ENCODE measurements at regions not wholly inside any gene's neighbourhood (a gene's known extent, or its start where the extent isn't known, plus 50 kb on each side); places are given as distances from the start of the nearest gene placed in this dataset.
"Not testable (repeated sequence)": the region's sequence is repeated elsewhere in the genome, so short reads cannot be mapped to it uniquely, and the experiment has no call there.

DNA sequence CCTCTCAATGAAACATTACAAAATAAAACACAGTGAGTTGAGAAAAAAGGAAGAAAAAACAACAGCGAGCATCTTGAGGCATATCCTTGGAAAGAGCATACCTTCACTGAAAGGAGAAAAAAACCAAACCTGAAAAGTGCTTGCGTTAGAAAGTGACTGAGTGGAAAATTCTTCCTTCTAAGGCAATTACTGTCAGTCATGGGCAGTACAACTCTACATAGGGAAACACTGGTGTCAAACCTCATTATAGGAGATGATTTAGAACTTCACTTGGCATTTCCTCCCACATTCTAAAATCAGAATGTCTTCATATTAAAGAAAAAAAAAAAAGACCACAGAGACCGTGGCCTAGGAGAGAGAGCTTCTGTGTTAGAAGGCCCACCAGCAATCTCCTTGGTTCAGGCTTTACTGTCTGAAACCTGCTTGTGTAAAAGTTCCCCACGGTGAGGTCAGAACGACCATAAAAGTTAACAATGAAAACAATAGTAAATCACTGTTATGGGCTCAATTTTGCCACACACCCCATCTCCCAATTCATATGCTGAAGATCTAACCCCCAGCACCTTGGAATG is 91.1 kb upstream of the CRY1 start:
- no peak overlapping the region for H3K4me3 ChIP-seq (ENCODE audit: control insufficient read depth, low read depth, low read length)
- TF ChIP-seq, protein P1, sequence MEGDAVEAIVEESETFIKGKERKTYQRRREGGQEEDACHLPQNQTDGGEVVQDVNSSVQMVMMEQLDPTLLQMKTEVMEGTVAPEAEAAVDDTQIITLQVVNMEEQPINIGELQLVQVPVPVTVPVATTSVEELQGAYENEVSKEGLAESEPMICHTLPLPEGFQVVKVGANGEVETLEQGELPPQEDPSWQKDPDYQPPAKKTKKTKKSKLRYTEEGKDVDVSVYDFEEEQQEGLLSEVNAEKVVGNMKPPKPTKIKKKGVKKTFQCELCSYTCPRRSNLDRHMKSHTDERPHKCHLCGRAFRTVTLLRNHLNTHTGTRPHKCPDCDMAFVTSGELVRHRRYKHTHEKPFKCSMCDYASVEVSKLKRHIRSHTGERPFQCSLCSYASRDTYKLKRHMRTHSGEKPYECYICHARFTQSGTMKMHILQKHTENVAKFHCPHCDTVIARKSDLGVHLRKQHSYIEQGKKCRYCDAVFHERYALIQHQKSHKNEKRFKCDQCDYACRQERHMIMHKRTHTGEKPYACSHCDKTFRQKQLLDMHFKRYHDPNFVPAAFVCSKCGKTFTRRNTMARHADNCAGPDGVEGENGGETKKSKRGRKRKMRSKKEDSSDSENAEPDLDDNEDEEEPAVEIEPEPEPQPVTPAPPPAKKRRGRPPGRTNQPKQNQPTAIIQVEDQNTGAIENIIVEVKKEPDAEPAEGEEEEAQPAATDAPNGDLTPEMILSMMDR (IDR thresholded peaks at IDR 0.05; ENCODE audit: control insufficient read depth, insufficient read depth, low read depth, low read length, missing control alignments), result no peak
- DNase-seq (ENCODE audit: low read depth), result no peak

DNA sequence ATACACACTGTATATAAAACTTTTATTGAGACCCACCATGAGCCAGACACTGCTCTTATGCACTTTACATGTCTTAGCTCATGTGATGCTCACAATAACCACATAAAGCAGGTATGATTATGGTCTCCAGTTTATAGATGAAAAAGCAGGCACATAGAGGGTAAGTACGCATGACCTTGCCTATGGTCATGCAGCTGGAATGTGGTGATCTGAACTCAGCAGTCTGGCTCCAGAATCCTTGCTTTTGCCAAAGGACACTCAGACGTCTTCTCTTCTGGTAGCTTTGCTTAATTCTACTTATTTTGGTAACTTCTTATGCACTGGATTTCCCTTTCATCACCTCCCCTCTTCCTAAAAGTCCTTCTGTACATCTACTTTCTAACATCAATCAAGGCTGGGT is 103.3 kb upstream of the CRY1 start:
- H3K4me3 ChIP-seq (ENCODE audit: control insufficient read depth, low read depth, low read length), result no peak overlapping the region
- DNase-seq (ENCODE audit: low read depth), result no peak
- TF ChIP-seq, protein P1 (IDR thresholded peaks at IDR 0.05; ENCODE audit: control insufficient read depth, insufficient read depth, low read depth, low read length, missing control alignments), result no peak

DNA sequence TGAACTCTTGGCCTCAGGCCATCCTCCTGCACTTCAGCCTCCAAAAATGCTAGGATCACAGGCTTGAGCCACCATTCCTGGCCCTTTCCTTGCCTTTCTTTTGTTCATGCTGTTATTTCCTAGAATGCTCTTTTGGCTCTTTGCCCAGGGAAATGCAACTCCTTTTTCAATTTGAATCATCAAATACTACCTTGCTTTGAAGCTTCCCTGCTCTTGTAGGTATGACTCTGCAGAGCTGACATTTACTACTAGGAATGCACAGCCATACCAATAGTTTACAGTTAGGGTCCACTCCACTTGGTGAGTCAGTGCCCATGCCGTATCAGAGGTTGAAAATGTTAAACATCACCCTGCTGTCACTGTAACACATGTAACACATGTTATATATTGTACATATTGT is 107.0 kb upstream of the CRY1 start:
- no peak for DNase-seq (ENCODE audit: low read depth)
- TF ChIP-seq, protein P1 (IDR thresholded peaks at IDR 0.05; ENCODE audit: control insufficient read depth, insufficient read depth, low read depth, low read length, missing control alignments), result no peak

DNA sequence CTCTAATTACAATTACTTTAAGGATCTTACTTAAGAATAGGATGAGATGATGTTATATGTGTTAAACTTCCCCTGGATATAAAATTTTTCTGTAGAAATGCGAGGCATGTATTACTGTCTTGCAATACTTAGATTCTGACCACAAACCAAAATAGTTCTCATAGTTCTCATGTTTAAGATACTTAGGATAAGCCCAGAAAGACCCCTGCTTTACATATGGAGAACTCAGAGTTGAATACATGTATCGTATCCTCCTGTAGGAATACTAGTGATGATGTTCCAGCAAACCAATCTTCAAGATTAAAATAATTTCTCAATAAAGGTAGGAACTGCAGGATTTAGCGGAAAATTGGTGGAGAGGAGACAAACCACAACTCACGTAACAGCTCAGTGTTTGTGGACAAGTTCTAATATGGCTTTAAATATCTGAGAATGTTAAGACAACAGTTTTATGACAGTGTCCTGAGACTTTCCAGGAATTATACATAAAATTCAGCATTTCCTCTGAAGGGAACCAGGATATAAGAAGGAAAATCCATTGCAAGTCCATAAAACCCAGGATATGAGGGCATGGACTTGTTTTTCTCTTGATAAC is 114.7 kb upstream of the CRY1 start:
- no peak overlapping the region for H3K4me3 ChIP-seq (ENCODE audit: control insufficient read depth, low read depth, low read length)
- TF ChIP-seq, protein P1 (IDR thresholded peaks at IDR 0.05; ENCODE audit: control insufficient read depth, insufficient read depth, low read depth, low read length, missing control alignments), result no peak
- no peak for DNase-seq (ENCODE audit: low read depth)

More for the DNA sequence above, 107.0 kb upstream of the CRY1 start:
- no peak overlapping the region for H3K4me3 ChIP-seq (ENCODE audit: control insufficient read depth, low read depth, low read length)

DNA sequence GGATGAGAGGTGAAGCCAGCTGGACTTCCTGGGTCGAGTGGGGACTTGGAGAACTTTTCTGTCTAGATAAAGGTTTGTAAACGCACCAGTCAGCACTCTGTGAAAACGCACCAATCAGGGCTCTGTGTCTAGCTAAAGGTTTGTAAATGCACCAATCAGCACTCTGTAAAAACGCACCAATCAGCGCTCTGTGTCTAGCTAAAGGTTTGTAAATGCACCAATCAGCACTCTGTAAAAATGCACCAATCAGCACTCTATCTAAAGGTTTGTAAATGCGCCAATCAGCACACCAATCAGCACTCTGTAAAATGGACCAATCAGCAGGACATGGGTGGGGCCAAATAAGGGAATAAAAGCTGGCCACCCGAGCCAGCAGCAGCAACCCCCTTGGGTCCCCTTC is 116.4 kb upstream of the CRY1 start:
- not testable (repeated sequence) for H3K4me3 ChIP-seq (ENCODE audit: control insufficient read depth, low read depth, low read length); DNase-seq (ENCODE audit: low read depth)

DNA sequence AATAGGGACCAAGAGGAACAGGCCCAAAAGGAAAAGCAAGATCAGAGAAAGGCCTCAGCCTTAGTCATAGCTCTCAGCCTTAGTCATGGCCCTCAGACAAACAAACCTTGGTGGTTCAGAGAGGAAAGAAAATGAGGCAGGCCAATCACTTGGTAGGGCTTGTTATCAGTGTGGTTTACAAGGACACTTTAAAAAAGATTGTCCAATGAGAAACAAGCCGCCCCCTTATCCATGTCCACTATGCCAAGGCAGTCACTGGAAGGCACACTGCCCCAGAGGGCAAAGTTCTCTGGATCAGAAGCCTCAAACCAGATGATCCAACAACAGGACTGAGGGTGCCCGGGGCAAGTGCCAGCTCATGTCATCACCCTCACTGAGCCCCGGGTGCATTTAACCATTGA is 121.0 kb upstream of the CRY1 start:
- DNase-seq (ENCODE audit: low read depth); H3K4me3 ChIP-seq (ENCODE audit: control insufficient read depth, low read depth, low read length): not testable (repeated sequence)

DNA sequence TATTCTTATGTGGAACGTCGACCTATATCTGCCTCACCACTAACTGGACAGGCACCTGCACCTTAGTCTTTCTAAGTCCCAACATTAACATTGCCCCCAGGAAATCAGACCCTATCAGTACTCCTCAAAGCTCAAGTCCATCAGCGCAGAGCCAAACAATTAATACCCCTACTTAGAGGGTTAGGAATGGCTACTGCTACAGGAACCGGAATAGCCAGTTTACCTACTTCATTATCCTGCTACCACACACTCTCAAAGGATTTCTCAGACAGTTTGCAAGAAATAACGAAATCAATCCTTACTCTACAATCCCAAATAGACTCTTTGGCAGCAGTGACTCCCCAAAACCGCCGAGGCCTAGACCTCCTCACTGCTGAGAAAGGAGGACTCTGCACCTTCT is 123.1 kb upstream of the CRY1 start:
- not testable (repeated sequence) for DNase-seq (ENCODE audit: low read depth)

DNA sequence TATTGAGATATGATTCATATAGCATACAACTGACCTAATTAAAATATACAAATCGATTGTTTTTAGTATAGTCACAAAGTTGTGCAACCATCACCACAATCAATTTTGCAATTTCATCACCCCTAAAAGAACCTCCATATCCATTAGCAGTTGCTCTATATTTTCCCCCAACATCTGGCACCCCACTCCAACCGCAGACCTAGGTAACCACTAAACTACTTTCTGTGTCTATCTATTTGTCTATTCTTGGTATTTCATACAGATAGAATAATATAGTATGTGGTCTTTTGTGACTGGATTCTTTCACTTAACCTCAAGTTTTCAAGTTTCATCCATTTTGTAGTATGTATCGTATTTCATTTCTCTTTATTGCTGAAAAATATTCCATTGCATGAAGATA is 126.0 kb upstream of the CRY1 start:
- DNase-seq (ENCODE audit: low read depth), result no peak
- no peak overlapping the region for H3K4me3 ChIP-seq (ENCODE audit: control insufficient read depth, low read depth, low read length)
- TF ChIP-seq, protein P1 (IDR thresholded peaks at IDR 0.05; ENCODE audit: control insufficient read depth, insufficient read depth, low read depth, low read length, missing control alignments), result no peak

More for the DNA sequence above, 123.1 kb upstream of the CRY1 start:
- H3K4me3 ChIP-seq (ENCODE audit: control insufficient read depth, low read depth, low read length), result not testable (repeated sequence)

Measured in AG09309 (cell line).